RWPE2 (cell line): ENCODE measurements at regions not wholly inside any gene's neighbourhood (a gene's known extent, or its start where the extent isn't known, plus 50 kb on each side); places are given as distances from the start of the nearest gene placed in this dataset.
"Not testable (repeated sequence)": the region's sequence is repeated elsewhere in the genome, so short reads cannot be mapped to it uniquely, and the experiment has no call there.

Source experiments
- ATAC-seq: fragments of 200-7000 bp; cut with Tn5 transposase; 3 replicates; pipeline ENCODE4 v1.9.1; 2021; ENCODE audit warnings: low read depth
- DNase-seq: peaks from one replicate; pipeline ENCODE4 v3.0.0-alpha.2; 2020; ENCODE audit warnings: low spot score
- H3K27ac ChIP-seq: fragments of 450-650 bp; 2 replicates; pipeline ENCODE4 v1.5.1; 2017; ENCODE audit warnings: mild to moderate bottlenecking; ENCODE audit not compliant: poor library complexity, severe bottlenecking
- H3K27me3 ChIP-seq: fragments of 250-450 bp; sonication (Bioruptor Pico); 2 replicates; pipeline ENCODE4 v1.5.1; 2021; ENCODE audit warnings: mild to moderate bottlenecking, moderate library complexity; ENCODE audit not compliant: insufficient read depth, poor library complexity, severe bottlenecking
- H3K36me3 ChIP-seq: fragments of 250-450 bp; sonication (Bioruptor Pico); 2 replicates; pipeline ENCODE4 v1.5.1; 2020; ENCODE audit warnings: low read depth, mild to moderate bottlenecking, moderate library complexity
- H3K4me1 ChIP-seq: fragments of 250-450 bp; sonication (Bioruptor Pico); 2 replicates; pipeline ENCODE4 v1.5.1; 2021; ENCODE audit warnings: mild to moderate bottlenecking, moderate library complexity; ENCODE audit not compliant: insufficient read depth, poor library complexity, severe bottlenecking
- H3K4me3 ChIP-seq: fragments of 250-450 bp; sonication (Bioruptor Pico); 2 replicates; pipeline ENCODE4 v1.5.1; 2021; ENCODE audit warnings: mild to moderate bottlenecking, moderate library complexity; ENCODE audit not compliant: severe bottlenecking
- H3K9me3 ChIP-seq: fragments of 250-450 bp; sonication (Bioruptor Pico); 2 replicates; pipeline ENCODE4 v1.5.1; 2021; ENCODE audit warnings: mild to moderate bottlenecking, moderate library complexity; ENCODE audit not compliant: severe bottlenecking
- TF ChIP-seq, protein P1 (sequence below): fragments of 450-650 bp; IDR thresholded peaks from one replicate; pipeline ENCODE4 v1.5.1; 2017; ENCODE audit warnings: mild to moderate bottlenecking, moderate library complexity; ENCODE audit not compliant: poor library complexity, severe bottlenecking

DNA sequence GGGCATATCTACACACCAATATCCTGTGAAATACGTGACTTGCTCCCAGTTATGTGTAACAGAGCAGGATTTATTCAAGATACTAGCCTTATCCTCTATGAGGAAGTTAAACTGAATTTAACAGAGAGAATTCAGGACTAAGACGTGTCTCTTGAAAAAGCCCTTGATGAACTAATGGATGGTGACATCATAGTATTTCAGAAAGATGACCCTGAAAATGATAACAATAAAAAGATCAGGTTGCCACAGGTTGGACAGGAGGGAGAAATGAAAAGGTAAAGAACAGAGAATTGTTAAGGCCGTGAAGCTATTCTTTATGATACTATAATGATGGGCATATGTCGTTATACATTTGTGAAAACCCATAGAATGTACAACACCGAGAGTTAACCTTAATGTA is 56.2 kb upstream of the EFNA5 start:
- Histone ChIP-seq H3K27me3 (peaks cover 3% of the 10 kb centered on the region), H3K4me3 (no peak overlapping the region), H3K4me1 (no peaks in the 10 kb centered on the region), H3K36me3 (no peaks in the 10 kb centered on the region), H3K27ac (no peak overlapping the region), H3K9me3 (no peaks in the 10 kb centered on the region)
- DNase-seq (no peak), ATAC-seq (no peak)
- TF ChIP-seq, protein P1, sequence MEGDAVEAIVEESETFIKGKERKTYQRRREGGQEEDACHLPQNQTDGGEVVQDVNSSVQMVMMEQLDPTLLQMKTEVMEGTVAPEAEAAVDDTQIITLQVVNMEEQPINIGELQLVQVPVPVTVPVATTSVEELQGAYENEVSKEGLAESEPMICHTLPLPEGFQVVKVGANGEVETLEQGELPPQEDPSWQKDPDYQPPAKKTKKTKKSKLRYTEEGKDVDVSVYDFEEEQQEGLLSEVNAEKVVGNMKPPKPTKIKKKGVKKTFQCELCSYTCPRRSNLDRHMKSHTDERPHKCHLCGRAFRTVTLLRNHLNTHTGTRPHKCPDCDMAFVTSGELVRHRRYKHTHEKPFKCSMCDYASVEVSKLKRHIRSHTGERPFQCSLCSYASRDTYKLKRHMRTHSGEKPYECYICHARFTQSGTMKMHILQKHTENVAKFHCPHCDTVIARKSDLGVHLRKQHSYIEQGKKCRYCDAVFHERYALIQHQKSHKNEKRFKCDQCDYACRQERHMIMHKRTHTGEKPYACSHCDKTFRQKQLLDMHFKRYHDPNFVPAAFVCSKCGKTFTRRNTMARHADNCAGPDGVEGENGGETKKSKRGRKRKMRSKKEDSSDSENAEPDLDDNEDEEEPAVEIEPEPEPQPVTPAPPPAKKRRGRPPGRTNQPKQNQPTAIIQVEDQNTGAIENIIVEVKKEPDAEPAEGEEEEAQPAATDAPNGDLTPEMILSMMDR, result no peak

DNA sequence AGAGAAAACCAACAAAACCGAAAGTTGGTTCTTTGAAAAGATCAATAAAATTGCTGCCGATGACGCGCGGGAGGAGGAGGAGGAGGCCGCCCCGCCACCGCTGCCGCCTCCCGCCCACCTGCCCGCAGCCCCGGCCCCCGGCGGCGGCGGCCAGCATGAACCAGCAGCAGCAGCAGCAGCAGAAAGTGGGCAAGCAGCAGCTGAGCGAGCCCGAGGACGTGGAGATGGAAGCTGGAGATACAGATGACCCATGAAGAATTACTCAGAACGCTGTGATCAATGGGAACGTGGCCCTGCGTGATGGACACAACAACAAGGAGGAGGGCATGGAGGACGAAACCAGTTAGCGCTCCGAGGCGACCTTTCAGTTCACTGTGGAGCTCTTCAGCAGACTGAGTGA is 53.9 kb upstream of the EFNA5 start:
- DNase-seq, result no peak
- H3K27ac ChIP-seq, result no peak overlapping the region
- peaks cover 2% of the 10 kb centered on the region for H3K9me3 ChIP-seq
- no peaks in the 10 kb centered on the region for H3K4me1 ChIP-seq
- H3K27me3 ChIP-seq, result peaks cover 3% of the 10 kb centered on the region
- no peak overlapping the region for H3K4me3 ChIP-seq
- TF ChIP-seq, protein P1, result no peak
- H3K36me3 ChIP-seq, result no peaks in the 10 kb centered on the region
- no peak for ATAC-seq

DNA sequence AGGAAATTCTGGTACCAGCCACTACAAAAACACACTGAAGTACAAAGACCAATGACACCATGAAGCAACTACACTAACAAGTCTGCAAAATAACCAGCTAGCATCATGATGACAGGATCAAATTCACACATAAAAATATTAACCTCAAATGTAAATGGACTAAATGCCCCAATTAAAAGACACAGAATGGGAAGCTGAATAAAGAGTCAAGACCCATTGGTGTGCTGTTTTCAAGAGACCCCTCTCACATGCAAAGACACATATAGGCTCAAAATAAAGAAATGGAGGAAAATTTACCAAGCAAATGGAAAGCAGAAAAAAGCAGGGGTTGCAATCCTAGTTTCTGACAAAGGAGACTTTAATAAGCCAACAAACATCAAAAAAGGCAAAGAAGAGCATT is 50.5 kb upstream of the EFNA5 start:
- H3K27me3 ChIP-seq, H3K27ac ChIP-seq, ATAC-seq, H3K4me1 ChIP-seq, H3K36me3 ChIP-seq, H3K9me3 ChIP-seq, DNase-seq, H3K4me3 ChIP-seq: not testable (repeated sequence)
